ENCODE measurements at regions not wholly inside any gene's neighbourhood (a gene's known extent, or its start where the extent isn't known, plus 50 kb on each side); places are given as distances from the start of the nearest gene placed in this dataset.

- Histone ChIP-seq H3K27me3 (replicated peaks in 1 of 4; ENCODE audit: control insufficient read depth in 3 of 4, extremely low read depth in 1 of 4, insufficient read depth in 3 of 4, low read length in 3 of 4) (no peaks in the 10 kb centered on the region), H2AFZ (ENCODE audit: low read length) (no peak overlapping the region), H3K79me2 (ENCODE audit: control insufficient read depth in 1 of 2, insufficient read depth in 2 of 2, low read length in 2 of 2) (no peaks in the 10 kb centered on the region), H4K8ac (ENCODE audit: extremely low read depth, insufficient read depth, low read length) (no peak overlapping the region), H2BK12ac (ENCODE audit: low read depth, low read length) (no peak overlapping the region), H3K18ac (ENCODE audit: extremely low read depth, low read length) (no peak overlapping the region), H3K27ac (ENCODE audit: low read depth, low read length) (no peak overlapping the region), H3K23me2 (ENCODE audit: low read depth, low read length) (no peaks in the 10 kb centered on the region), H3K4me1 (replicated peaks in 1 of 4; ENCODE audit: control insufficient read depth in 3 of 4, insufficient read depth in 4 of 4, low read length in 3 of 4) (no peaks in the 10 kb centered on the region), H3K36me3 (ENCODE audit: control insufficient read depth in 2 of 4, insufficient read depth in 4 of 4, low read length in 3 of 4) (no peaks in the 10 kb centered on the region), H3K4me3 (ENCODE audit: extremely low read depth in 1 of 4, insufficient read depth in 2 of 4, low read depth in 3 of 4, low read length in 4 of 4) (no peak overlapping the region), H3K4ac (replicated peaks; ENCODE audit: insufficient read length, low read depth, low read length) (no peak overlapping the region), H4K91ac (replicated peaks; ENCODE audit: insufficient read length, low read length) (no peak overlapping the region), H2BK20ac (ENCODE audit: low read length) (no peak overlapping the region), H3K9me3 (ENCODE audit: insufficient read depth in 2 of 2, low read depth in 1 of 2, low read length in 1 of 2) (no peaks in the 10 kb centered on the region), H3K9ac (replicated peaks in 1 of 4; ENCODE audit: extremely low read depth in 1 of 4, low read depth in 3 of 4, low read length in 3 of 4) (no peak overlapping the region), H3K56ac (replicated peaks; ENCODE audit: insufficient read length, low read depth, low read length) (no peak overlapping the region), H2BK5ac (ENCODE audit: low read depth, low read length) (no peak overlapping the region), H4K20me1 (replicated peaks in 1 of 2; ENCODE audit: control insufficient read depth in 1 of 2, insufficient read depth in 2 of 2, low read length in 2 of 2) (no peaks in the 10 kb centered on the region), H3K79me1 (ENCODE audit: low read depth, low read length) (no peaks in the 10 kb centered on the region), H2AK5ac (ENCODE audit: low read depth, low read length) (no peak overlapping the region), H4K5ac (ENCODE audit: insufficient read length, low read depth, low read length) (no peak overlapping the region), H3K23ac (ENCODE audit: insufficient read length) (no peak overlapping the region), H2BK15ac (ENCODE audit: low read length) (no peak overlapping the region), H2BK120ac (replicated peaks; ENCODE audit: low read depth, low read length) (no peak overlapping the region), H3K4me2 (ENCODE audit: insufficient read depth in 1 of 2, low read depth in 2 of 2, low read length in 2 of 2) (no peak overlapping the region), H3K14ac (ENCODE audit: insufficient read length) (no peak overlapping the region)
- ChIA-PET CTCF (ENCODE audit: partially characterized antibody) (no interaction called here), POLR2A (ENCODE audit: partially characterized antibody) (no interaction called here)
- 100% methylated on average over 3 of the region's 3 CpGs; no CpG with 5 or more reads in 1 of the 2 experiments for WGBS, 2 experiments (ENCODE audit: extremely low coverage in 1 of 2, insufficient coverage in 1 of 2, insufficient read length in 1 of 2, insufficient replicate concordance in 2 of 2, low coverage in 1 of 2, low lambda C conversion rate in 2 of 2, missing lambda C conversion rate in 1 of 2)
- DNase-seq (ENCODE audit: low read depth in 1 of 2, low spot score in 2 of 2) (no peak), FAIRE-seq (no peak)
- TF ChIP-seq USF2 (IDR thresholded peaks at IDR 0.05; ENCODE audit: low read length) (no peak), HDAC2 (IDR thresholded peaks at IDR 0.05; ENCODE audit: borderline replicate concordance in 1 of 2, low read depth in 2 of 2, low read length in 2 of 2) (no peak), TBP (IDR thresholded peaks at IDR 0.05; ENCODE audit: low read depth, low read length) (no peak)
These were observed 1017.3 kb upstream of the EPHA6 start for GRCh38 chr3:95797081-95797480.

All from H1 (cell line).